ENCODE measurements at regions not wholly inside any gene's neighbourhood (a gene's known extent, or its start where the extent isn't known, plus 50 kb on each side); places are given as distances from the start of the nearest gene placed in this dataset.

DNA sequence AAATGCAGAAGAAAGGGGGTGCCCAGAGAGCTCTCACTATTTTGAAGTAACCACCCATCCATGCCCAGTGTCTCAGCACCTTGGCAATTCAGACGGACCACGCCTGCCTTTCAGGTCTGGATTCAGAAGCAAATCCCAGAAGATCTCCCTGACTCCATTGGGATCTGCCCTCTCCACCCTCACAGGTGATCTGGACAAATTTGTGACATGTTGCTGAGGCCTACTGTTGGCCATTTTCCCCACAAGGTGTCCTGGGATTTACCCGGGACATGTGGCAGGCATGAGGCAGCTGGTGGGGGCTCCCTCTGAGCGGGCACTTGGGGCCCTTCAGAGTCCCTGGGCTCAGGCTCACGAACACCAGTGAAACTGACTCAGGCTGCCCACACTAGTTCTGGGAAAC, 51.9 kb upstream of the IYD start:
- TF ChIP-seq TCF12 (IDR thresholded peaks at IDR 0.05; ENCODE audit: low read depth) = no peak
- TF ChIP-seq RAD21 (IDR thresholded peaks at IDR 0.05; ENCODE audit: low read depth) = no peak
- no peak for TF ChIP-seq NFIC (IDR thresholded peaks at IDR 0.05)
- no peak for TF ChIP-seq TAF1 (IDR thresholded peaks at IDR 0.05; ENCODE audit: low read depth)
- no peak for TF ChIP-seq TEAD4 (IDR thresholded peaks at IDR 0.05)
- no peak for TF ChIP-seq EP300 (IDR thresholded peaks at IDR 0.05; ENCODE audit: borderline replicate concordance)

All from Ishikawa (cell line).